Body of pancreas (tissue), 4 donors: ENCODE measurements at regions not wholly inside any gene's neighbourhood (a gene's known extent, or its start where the extent isn't known, plus 50 kb on each side); places are given as distances from the start of the nearest gene placed in this dataset.
"Not testable (repeated sequence)": the region's sequence is repeated elsewhere in the genome, so short reads cannot be mapped to it uniquely, and the experiment has no call there.

Source experiments
- ATAC-seq: fragments of 150-250 bp; one replicate; pipeline ENCODE4 v1.9.1; 2016
- DNase-seq, 4 donors: peaks; one replicate each; pipeline ENCODE4 v3.0.0-alpha.2; 2019
- H3K27ac ChIP-seq, 4 donors: fragments of 200-600 bp; sonication (generic); 1 replicate in 3 of 4; 2 replicates in 1 of 4; pipeline versions ENCODE4 v1.5.1 to v1.6.1; 2016 to 2019; ENCODE audit warnings: mild to moderate bottlenecking in 1 of 4, mixed read lengths in 1 of 4, moderate library complexity in 1 of 4
- H3K27me3 ChIP-seq, 2 donors: fragments of 200-600 bp; sonication (generic); one replicate each; pipeline ENCODE4 v1.6.0; 2016; ENCODE audit warnings: mild to moderate bottlenecking in 1 of 2
- H3K36me3 ChIP-seq, 2 donors: fragments of 200-600 bp; sonication (generic); replicated peaks in 1 of 2; 2 replicates each; pipeline ENCODE4 v1.5.1; 2016; ENCODE audit warnings: low read depth in 2 of 2; ENCODE audit not compliant: insufficient read depth in 1 of 2
- H3K4me1 ChIP-seq: fragments of 200-600 bp; sonication (generic); one replicate; pipeline ENCODE4 v1.6.0; 2016
- H3K4me3 ChIP-seq, 2 donors: fragments of 200-600 bp; sonication (generic); 1 replicate in 1 of 2; 2 replicates in 1 of 2; pipeline ENCODE4 v1.5.1; 2016 to 2019
- H3K9me3 ChIP-seq, 3 donors: fragments of 200-600 bp; sonication (generic); 1 replicate in 2 of 3; 2 replicates in 1 of 3; pipeline ENCODE4 v1.5.1; 2016
- CTCF ChIP-seq, 7 experiments: fragments of 450-650 bp in 4 of 7; fragments of 200-600 bp in 3 of 7; sonication (generic) in 3 of 7; IDR thresholded peaks; one replicate each; pipeline ENCODE4 v1.5.1; 2016 to 2019; ENCODE audit warnings: antibody characterized with exemption in 7 of 7
- POLR2A ChIP-seq, 3 donors: fragments of 450-650 bp; IDR thresholded peaks; one replicate each; pipeline ENCODE4 v1.6.1; 2016; ENCODE audit warnings: antibody characterized with exemption in 3 of 3, mild to moderate bottlenecking in 2 of 3
- WGBS, 2 donors: methylation state at CpG; one replicate each; pipeline ENCODE4 v1.1.5; 2017; 5-methylcytosine and 5-hydroxymethylcytosine counted together
- intact Hi-C: fragments of 100-400 bp; cut with DNase I; formaldehyde crosslinking; loops from one replicate; pipeline ENCODE4 v1.15.1; 2023

GRCh38 chr19:31537136-31537535 lies 187.9 kb upstream of the TSHZ3 start:
- no peak for ATAC-seq
- peaks cover 0 to 7% of the 10 kb centered on the region in 2 donors for H3K27me3 ChIP-seq
- H3K27ac ChIP-seq: no peak overlapping the region
- 82 to 85% methylated on average over 3 of the region's 3 CpGs for WGBS, 2 donors
- H3K4me3 ChIP-seq: no peak overlapping the region
- intact Hi-C loops: no loop called here
- peaks cover 5% of the 10 kb centered on the region for H3K4me1 ChIP-seq
- TF ChIP-seq POLR2A (IDR thresholded peaks at IDR 0.05) (no peak), CTCF (IDR thresholded peaks at IDR 0.05) (no peak)
- H3K9me3 ChIP-seq: no peaks in the 10 kb centered on the region
- no peak for DNase-seq
- H3K36me3 ChIP-seq: no peaks in the 10 kb centered on the region

- DNase-seq, ATAC-seq, intact Hi-C loops, H3K9me3 ChIP-seq, H3K36me3 ChIP-seq, H3K27ac ChIP-seq, H3K4me3 ChIP-seq, H3K4me1 ChIP-seq, H3K27me3 ChIP-seq: not testable (repeated sequence)
- WGBS, 2 donors: 57 to 68% methylated on average over 5 of the region's 5 CpGs
These were observed 188.7 kb upstream of the TSHZ3 start for GRCh38 chr19:31537902-31538301.

- H3K27ac ChIP-seq: no peak overlapping the region
- peaks cover 0 to 7% of the 10 kb centered on the region in 2 donors for H3K27me3 ChIP-seq
- no peaks in the 10 kb centered on the region for H3K36me3 ChIP-seq
- 75 to 78% methylated on average over 5 of the region's 5 CpGs for WGBS, 2 donors
- H3K4me1 ChIP-seq: peaks cover 5% of the 10 kb centered on the region
- ATAC-seq (no peak), DNase-seq (no peak)
- no peak overlapping the region for H3K4me3 ChIP-seq
- TF ChIP-seq POLR2A (IDR thresholded peaks at IDR 0.05) (no peak), CTCF (IDR thresholded peaks at IDR 0.05) (no peak)
- intact Hi-C loops: no loop called here
- H3K9me3 ChIP-seq: no peaks in the 10 kb centered on the region
These were observed 189.6 kb upstream of the TSHZ3 start for GRCh38 chr19:31538879-31539278.

- 73 to 76% methylated on average over 6 of the region's 6 CpGs for WGBS, 2 donors
- ATAC-seq (no peak), DNase-seq (no peak)
- H3K27me3 ChIP-seq: peaks cover 0 to 7% of the 10 kb centered on the region in 2 donors
- TF ChIP-seq CTCF (IDR thresholded peaks at IDR 0.05) (no peak), POLR2A (IDR thresholded peaks at IDR 0.05) (no peak)
- H3K36me3 ChIP-seq: no peaks in the 10 kb centered on the region
- H3K4me3 ChIP-seq: no peak overlapping the region
- H3K9me3 ChIP-seq: no peaks in the 10 kb centered on the region
- intact Hi-C loops: no loop called here
- H3K4me1 ChIP-seq: peaks cover 5% of the 10 kb centered on the region
- no peak overlapping the region for H3K27ac ChIP-seq
These were observed 190.2 kb upstream of the TSHZ3 start for GRCh38 chr19:31539386-31539785.

- ATAC-seq (no peak), DNase-seq (no peak)
- WGBS, 2 donors: 8 to 10% methylated on average over 2 of the region's 2 CpGs
- H3K4me1 ChIP-seq: peaks cover 5% of the 10 kb centered on the region
- H3K36me3 ChIP-seq: no peaks in the 10 kb centered on the region
- no peak overlapping the region for H3K27ac ChIP-seq
- intact Hi-C loops: no loop called here
- H3K9me3 ChIP-seq: no peaks in the 10 kb centered on the region
- TF ChIP-seq CTCF (IDR thresholded peaks at IDR 0.05) (no peak), POLR2A (IDR thresholded peaks at IDR 0.05) (no peak)
- H3K4me3 ChIP-seq: no peak overlapping the region
- peaks cover 0 to 7% of the 10 kb centered on the region in 2 donors for H3K27me3 ChIP-seq
These were observed 192.2 kb upstream of the TSHZ3 start for GRCh38 chr19:31541396-31541795.
